A673 (cell line): ENCODE measurements at regions not wholly inside any gene's neighbourhood (a gene's known extent, or its start where the extent isn't known, plus 50 kb on each side); places are given as distances from the start of the nearest gene placed in this dataset.

ENCODE experiments used
- CTCF ChIP-seq: fragments of 300-800, 200-600 bp; sonication (generic); conservative IDR thresholded peaks from 2 replicates; pipeline ENCODE4 v1.5.1; 2017; ENCODE audit warnings: low read depth, mild to moderate bottlenecking, antibody characterized with exemption, low read length, moderate library complexity, mixed read lengths
- EZH2 ChIP-seq: fragments of 200-600 bp; sonication (generic); IDR thresholded peaks from 2 replicates; pipeline ENCODE4 v1.6.1; 2017; ENCODE audit warnings: borderline replicate concordance, low read depth, mild to moderate bottlenecking, mixed read lengths, antibody characterized with exemption, low read length; ENCODE audit not compliant: poor library complexity, severe bottlenecking

- TF ChIP-seq CTCF (no peak), EZH2 (no peak)
These were observed 285.1 kb upstream of the CAND1 start for GRCh38 chr12:66984077-66984476.
